Left cardiac atrium (tissue), 4 donors: ENCODE measurements at regions not wholly inside any gene's neighbourhood (a gene's known extent, or its start where the extent isn't known, plus 50 kb on each side); places are given as distances from the start of the nearest gene placed in this dataset.

Source experiments
- ATAC-seq, 2 donors: fragments of 200-7000 bp; cut with Tn5 transposase; one replicate each; pipeline ENCODE4 v1.9.1; 2020; ENCODE audit warnings: mild to moderate bottlenecking in 2 of 2, moderate library complexity in 2 of 2
- DNase-seq: peaks from one replicate; pipeline ENCODE4 v3.0.0-alpha.2; 2020
- intact Hi-C, 2 donors: fragments of 100-400 bp; cut with DNase I; formaldehyde crosslinking; loops; one replicate each; pipeline versions ENCODE4 v1.14.1 to v1.15.1; 2022 to 2023
- donor health status: DM: no; HTN: yes; CAD: no.
- donor health status: DM: no; HTN: yes; CAD: no; lungs with severe emphysema.
- donor health status: DM: yes; HTN: yes; CAD: no.
- donor health status: Dilated cardiomyopathy.

GRCh38 chr22:48536541-48537342, 1290.9 kb downstream of the BRD1 start:
- no peak for DNase-seq
- peak in 1 of 2 donors; percentile 15 for ATAC-seq
- intact Hi-C loops = no loop called here

- ATAC-seq (no peak), DNase-seq (no peak)
- intact Hi-C loops = no loop called here
Measured at GRCh38 chr22:48535868-48536540, 1291.7 kb downstream of the BRD1 start.

GRCh38 chr22:48534395-48534958, 1293.2 kb downstream of the BRD1 start:
- ATAC-seq = no peak
- no peak for DNase-seq
- intact Hi-C loops = no loop called here

GRCh38 chr22:48532986-48533385, 1294.7 kb downstream of the BRD1 start:
- ATAC-seq = no peak
- DNase-seq = no peak
- intact Hi-C loops = no loop called here

GRCh38 chr22:48531761-48532435, 1295.8 kb downstream of the BRD1 start:
- ATAC-seq (no peak), DNase-seq (no peak)
- intact Hi-C loops = no loop called here

GRCh38 chr22:48531108-48531507, 1296.6 kb downstream of the BRD1 start:
- DNase-seq = no peak

GRCh38 chr22:48530666-48531065, 1297.0 kb downstream of the BRD1 start:
- ATAC-seq = no peak
- no peak for DNase-seq
- intact Hi-C loops = no loop called here

More at GRCh38 chr22:48531108-48531507, 1296.6 kb downstream of the BRD1 start:
- intact Hi-C loops = no loop called here
- ATAC-seq = no peak

- ATAC-seq (no peak), DNase-seq (no peak)
- intact Hi-C loops = no loop called here
Measured at GRCh38 chr22:48528221-48528915, 1299.3 kb downstream of the BRD1 start.

GRCh38 chr22:48523761-48524160, 1303.9 kb downstream of the BRD1 start:
- ATAC-seq (no peak), DNase-seq (no peak)
- intact Hi-C loops = no loop called here

- no peak for ATAC-seq
- DNase-seq = no peak
- intact Hi-C loops = no loop called here
Measured at GRCh38 chr22:48523091-48523490, 1304.6 kb downstream of the BRD1 start.

GRCh38 chr22:48522271-48522670, 1305.4 kb downstream of the BRD1 start:
- intact Hi-C loops = no loop called here
- ATAC-seq (no peak), DNase-seq (no peak)

GRCh38 chr22:48520884-48521588, 1306.6 kb downstream of the BRD1 start:
- DNase-seq (no peak), ATAC-seq (no peak)
- intact Hi-C loops = no loop called here

- no peak for ATAC-seq
- intact Hi-C loops = no loop called here
- no peak for DNase-seq
Measured at GRCh38 chr22:48520207-48520606, 1307.5 kb downstream of the BRD1 start.

- intact Hi-C loops = no loop called here
- ATAC-seq = peak in 1 of 2 donors; percentile 15
- no peak for DNase-seq
Measured at GRCh38 chr22:48517039-48518030, 1310.3 kb downstream of the BRD1 start.

- intact Hi-C loops = no loop called here
- DNase-seq = no peak
- ATAC-seq = no peak
Measured at GRCh38 chr22:48516571-48516970, 1311.1 kb downstream of the BRD1 start.

GRCh38 chr22:48515571-48516200, 1312.0 kb downstream of the BRD1 start:
- DNase-seq = no peak
- no peak for ATAC-seq
- intact Hi-C loops = no loop called here

GRCh38 chr22:48513929-48514328, 1313.7 kb downstream of the BRD1 start:
- intact Hi-C loops = no loop called here
- no peak for DNase-seq

More at GRCh38 chr22:48513929-48514328, 1313.7 kb downstream of the BRD1 start:
- ATAC-seq = no peak
